Panc1 (cell line): ENCODE measurements at regions not wholly inside any gene's neighbourhood (a gene's known extent, or its start where the extent isn't known, plus 50 kb on each side); places are given as distances from the start of the nearest gene placed in this dataset.

Source experiments
- ATAC-seq: fragments of 200-7000 bp; cut with Tn5 transposase; 2 replicates; pipeline ENCODE4 v1.9.1; 2020; ENCODE audit warnings: mild to moderate bottlenecking, moderate library complexity
- BruUV-seq: library from RNA; stranded (reverse); fragments of 400-500 nt; replicated peaks from 2 replicates; lab custom pipeline; 2021; lab: Mats Ljungman, UMichigan
- CTCF ChIA-PET: fragments of 300-600 bp; sonication (Branson Sonifier 250); formaldehyde crosslinking; loops from one replicate; lab custom pipeline; 2022; ENCODE audit warnings: antibody characterized with exemption; lab: Charles Lee
- POLR2A ChIA-PET: fragments of 300-600 bp; sonication (Branson Sonifier 250); formaldehyde crosslinking; loops from one replicate; lab custom pipeline; 2022; ENCODE audit warnings: antibody characterized with exemption; lab: Charles Lee
- DNase-seq: peaks from one replicate; pipeline ENCODE4 v3.0.0-alpha.2; 2010; ENCODE audit warnings: low read depth, low spot score
- H3K27ac ChIP-seq: 2 replicates; pipeline ENCODE4 v1.5.1; 2011; ENCODE audit warnings: mild to moderate bottlenecking, low read length, inconsistent platforms
- H3K27me3 ChIP-seq: fragments of 200-500 bp; sonication (Bioruptor generic); 2 replicates; pipeline ENCODE4 v1.6.0; 2014; ENCODE audit warnings: low read length, inconsistent platforms; ENCODE audit not compliant: control insufficient read depth, insufficient read depth
- H3K36me3 ChIP-seq: fragments of 200-500 bp; sonication (Bioruptor generic); 2 replicates; pipeline ENCODE4 v1.5.1; 2014; ENCODE audit warnings: inconsistent platforms, mild to moderate bottlenecking, low read length, moderate library complexity; ENCODE audit not compliant: control insufficient read depth, insufficient read depth
- H3K4me1 ChIP-seq: 2 replicates; pipeline ENCODE4 v1.5.1; 2011; ENCODE audit warnings: inconsistent platforms, mild to moderate bottlenecking, low read length, moderate library complexity; ENCODE audit not compliant: control insufficient read depth, insufficient read depth
- H3K4me3 ChIP-seq, 2 experiments: 2 replicates each; pipeline ENCODE4 v1.5.1; 2011 to 2012; ENCODE audit warnings: low read depth in 2 of 2, low read length in 2 of 2, mild to moderate bottlenecking in 2 of 2, inconsistent platforms in 1 of 2, moderate library complexity in 1 of 2
- H3K9me3 ChIP-seq: fragments of 200-500 bp; sonication (Bioruptor generic); 2 replicates; pipeline ENCODE4 v1.5.1; 2014; ENCODE audit warnings: low read depth, mild to moderate bottlenecking, inconsistent platforms, low read length, moderate library complexity; ENCODE audit not compliant: control insufficient read depth, insufficient read depth
- POLR2AphosphoS5 ChIP-seq: IDR thresholded peaks from 2 replicates; pipeline ENCODE4 v1.6.1; 2012; ENCODE audit warnings: mild to moderate bottlenecking, low read depth, low read length, moderate library complexity
- SIN3A ChIP-seq: IDR thresholded peaks from 2 replicates; pipeline ENCODE4 v1.6.1; 2012; ENCODE audit warnings: low read depth, mild to moderate bottlenecking, low read length, moderate library complexity, borderline replicate concordance; ENCODE audit not compliant: insufficient read depth
- TCF7L2 ChIP-seq: IDR thresholded peaks from 2 replicates; pipeline ENCODE4 v1.6.1; 2011; ENCODE audit warnings: mild to moderate bottlenecking, low read depth, low read length, inconsistent platforms
- in situ Hi-C: cut with HindIII; loops from 2 replicates; pipeline ENCODE4 v1.10.0; 2016; ENCODE audit warnings: low sequenced_read_pairs, low pct_unique_long_range_greater_than_20kb
- intact Hi-C: fragments of 100-400 bp; cut with micrococcal nuclease; formaldehyde crosslinking; loops from one replicate; pipeline ENCODE4 v1.10.0; 2022; ENCODE audit not compliant: unreplicated experiment
- TF ChIP-seq, protein P1 (sequence below), 2 experiments: IDR thresholded peaks; 2 replicates each; pipeline ENCODE4 v1.6.1; 2011 to 2012; ENCODE audit warnings: low read depth in 2 of 2, control low read depth in 1 of 2, low read length in 1 of 2, mild to moderate bottlenecking in 1 of 2, moderate library complexity in 1 of 2; ENCODE audit not compliant: insufficient read depth in 1 of 2
- TF ChIP-seq, protein P2 (sequence below): fragments of 450-650 bp; IDR thresholded peaks from 2 replicates; pipeline ENCODE4 v1.5.1; 2017; ENCODE audit warnings: mild to moderate bottlenecking

DNA sequence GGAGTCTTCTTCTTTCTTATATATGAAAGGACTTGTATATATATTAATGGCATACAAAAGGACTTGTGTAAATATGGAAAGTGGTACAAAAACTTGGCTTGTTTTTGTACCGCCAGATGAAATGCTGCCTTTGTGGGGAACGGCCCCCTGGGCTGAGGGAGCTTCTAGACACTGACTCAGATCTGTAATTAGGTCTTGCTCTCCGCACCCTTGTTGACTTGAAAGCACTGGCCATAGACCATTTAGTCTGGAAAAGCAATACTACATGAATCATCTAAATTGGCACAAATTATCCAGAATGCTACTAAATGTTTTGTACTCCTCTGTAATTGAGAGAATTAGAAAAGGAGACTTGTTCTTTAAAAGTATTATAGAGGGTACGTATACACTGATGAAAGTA lies 399.9 kb upstream of the RGS6 start:
- BruUV-seq = no TSS peak
- no peak for DNase-seq
- TF ChIP-seq, protein P1, sequence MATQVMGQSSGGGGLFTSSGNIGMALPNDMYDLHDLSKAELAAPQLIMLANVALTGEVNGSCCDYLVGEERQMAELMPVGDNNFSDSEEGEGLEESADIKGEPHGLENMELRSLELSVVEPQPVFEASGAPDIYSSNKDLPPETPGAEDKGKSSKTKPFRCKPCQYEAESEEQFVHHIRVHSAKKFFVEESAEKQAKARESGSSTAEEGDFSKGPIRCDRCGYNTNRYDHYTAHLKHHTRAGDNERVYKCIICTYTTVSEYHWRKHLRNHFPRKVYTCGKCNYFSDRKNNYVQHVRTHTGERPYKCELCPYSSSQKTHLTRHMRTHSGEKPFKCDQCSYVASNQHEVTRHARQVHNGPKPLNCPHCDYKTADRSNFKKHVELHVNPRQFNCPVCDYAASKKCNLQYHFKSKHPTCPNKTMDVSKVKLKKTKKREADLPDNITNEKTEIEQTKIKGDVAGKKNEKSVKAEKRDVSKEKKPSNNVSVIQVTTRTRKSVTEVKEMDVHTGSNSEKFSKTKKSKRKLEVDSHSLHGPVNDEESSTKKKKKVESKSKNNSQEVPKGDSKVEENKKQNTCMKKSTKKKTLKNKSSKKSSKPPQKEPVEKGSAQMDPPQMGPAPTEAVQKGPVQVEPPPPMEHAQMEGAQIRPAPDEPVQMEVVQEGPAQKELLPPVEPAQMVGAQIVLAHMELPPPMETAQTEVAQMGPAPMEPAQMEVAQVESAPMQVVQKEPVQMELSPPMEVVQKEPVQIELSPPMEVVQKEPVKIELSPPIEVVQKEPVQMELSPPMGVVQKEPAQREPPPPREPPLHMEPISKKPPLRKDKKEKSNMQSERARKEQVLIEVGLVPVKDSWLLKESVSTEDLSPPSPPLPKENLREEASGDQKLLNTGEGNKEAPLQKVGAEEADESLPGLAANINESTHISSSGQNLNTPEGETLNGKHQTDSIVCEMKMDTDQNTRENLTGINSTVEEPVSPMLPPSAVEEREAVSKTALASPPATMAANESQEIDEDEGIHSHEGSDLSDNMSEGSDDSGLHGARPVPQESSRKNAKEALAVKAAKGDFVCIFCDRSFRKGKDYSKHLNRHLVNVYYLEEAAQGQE (IDR thresholded peaks at IDR 0.05; ENCODE audit: insufficient read depth in 1 of 2, low read depth in 2 of 2, low read length in 1 of 2) = no peak
- no peak for TF ChIP-seq SIN3A
- TF ChIP-seq POLR2AphosphoS5 = no peak
- no peak for TF ChIP-seq TCF7L2
- TF ChIP-seq, protein P2, sequence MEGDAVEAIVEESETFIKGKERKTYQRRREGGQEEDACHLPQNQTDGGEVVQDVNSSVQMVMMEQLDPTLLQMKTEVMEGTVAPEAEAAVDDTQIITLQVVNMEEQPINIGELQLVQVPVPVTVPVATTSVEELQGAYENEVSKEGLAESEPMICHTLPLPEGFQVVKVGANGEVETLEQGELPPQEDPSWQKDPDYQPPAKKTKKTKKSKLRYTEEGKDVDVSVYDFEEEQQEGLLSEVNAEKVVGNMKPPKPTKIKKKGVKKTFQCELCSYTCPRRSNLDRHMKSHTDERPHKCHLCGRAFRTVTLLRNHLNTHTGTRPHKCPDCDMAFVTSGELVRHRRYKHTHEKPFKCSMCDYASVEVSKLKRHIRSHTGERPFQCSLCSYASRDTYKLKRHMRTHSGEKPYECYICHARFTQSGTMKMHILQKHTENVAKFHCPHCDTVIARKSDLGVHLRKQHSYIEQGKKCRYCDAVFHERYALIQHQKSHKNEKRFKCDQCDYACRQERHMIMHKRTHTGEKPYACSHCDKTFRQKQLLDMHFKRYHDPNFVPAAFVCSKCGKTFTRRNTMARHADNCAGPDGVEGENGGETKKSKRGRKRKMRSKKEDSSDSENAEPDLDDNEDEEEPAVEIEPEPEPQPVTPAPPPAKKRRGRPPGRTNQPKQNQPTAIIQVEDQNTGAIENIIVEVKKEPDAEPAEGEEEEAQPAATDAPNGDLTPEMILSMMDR = no peak
- intact Hi-C loops (no loop called here), in situ Hi-C loops (no loop called here)
- CTCF ChIA-PET = no interaction called here
- POLR2A ChIA-PET = no interaction called here
- Histone ChIP-seq H3K4me1 (no peaks in the 10 kb centered on the region), H3K4me3 (no peak overlapping the region), H3K36me3 (no peaks in the 10 kb centered on the region; the same call in 1 of the 2 replicates), H3K27ac (no peak overlapping the region), H3K9me3 (no peaks in the 10 kb centered on the region), H3K27me3 (no peaks in the 10 kb centered on the region)
- no peak for ATAC-seq

DNA sequence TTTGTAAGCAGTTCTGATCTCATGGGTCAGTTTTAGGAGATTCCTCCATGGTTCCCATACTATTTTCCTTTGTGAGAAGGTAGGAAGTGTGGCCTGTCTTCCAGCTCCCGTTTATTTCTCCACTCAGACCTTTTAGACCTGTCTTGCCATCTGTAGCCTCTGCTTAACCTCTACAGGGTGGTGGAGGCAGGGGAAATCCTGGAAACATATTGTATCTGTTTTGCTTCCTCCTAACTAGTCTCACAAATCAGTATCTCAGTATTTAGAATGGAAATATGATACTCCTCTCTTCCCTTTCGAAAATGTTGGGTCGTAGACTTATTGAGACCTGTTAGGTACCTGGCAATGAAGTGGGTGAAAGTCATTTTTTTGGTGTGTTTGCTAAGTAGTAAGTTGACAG lies 399.4 kb upstream of the RGS6 start:
- CTCF ChIA-PET = no interaction called here
- Histone ChIP-seq H3K36me3 (no peaks in the 10 kb centered on the region; the same call in 1 of the 2 replicates), H3K27me3 (no peaks in the 10 kb centered on the region), H3K9me3 (no peaks in the 10 kb centered on the region), H3K27ac (no peak overlapping the region), H3K4me3 (no peak overlapping the region), H3K4me1 (no peaks in the 10 kb centered on the region)
- POLR2A ChIA-PET = no interaction called here
- intact Hi-C loops (no loop called here), in situ Hi-C loops (no loop called here)
- TF ChIP-seq, protein P1 (IDR thresholded peaks at IDR 0.05; ENCODE audit: insufficient read depth in 1 of 2, low read depth in 2 of 2, low read length in 1 of 2) = no peak
- no peak for TF ChIP-seq SIN3A
- TF ChIP-seq TCF7L2 = no peak
- TF ChIP-seq, protein P2 = no peak
- no peak for TF ChIP-seq POLR2AphosphoS5
- no TSS peak for BruUV-seq
- no peak for DNase-seq
- no peak for ATAC-seq
